Liver (tissue), 3 donors: ENCODE measurements at regions not wholly inside any gene's neighbourhood (a gene's known extent, or its start where the extent isn't known, plus 50 kb on each side); places are given as distances from the start of the nearest gene placed in this dataset.

Experiments used
- CTCF ChIP-seq: fragments of 150-350 bp; IDR thresholded peaks from 2 replicates; pipeline ENCODE4 v1.5.1; 2017; ENCODE audit warnings: improper control_type of control experiment, low read depth, low read length; ENCODE audit not compliant: missing input control
- EGR1 ChIP-seq, 2 donors: IDR thresholded peaks; 2 replicates each; pipeline ENCODE4 v1.6.1; 2016 to 2018; ENCODE audit warnings: antibody characterized with exemption in 2 of 2, low read depth in 2 of 2
- GABPA ChIP-seq, 2 donors: IDR thresholded peaks in 1 of 2; conservative IDR thresholded peaks in 1 of 2; 2 replicates each; pipeline ENCODE4 v1.6.1; 2016; ENCODE audit warnings: antibody characterized with exemption in 2 of 2, mild to moderate bottlenecking in 1 of 2, moderate library complexity in 1 of 2
- JUND ChIP-seq, 2 donors: IDR thresholded peaks; 2 replicates each; pipeline ENCODE4 v1.6.1; 2016; ENCODE audit warnings: antibody characterized with exemption in 2 of 2
- MAX ChIP-seq: IDR thresholded peaks from 2 replicates; pipeline ENCODE4 v1.6.1; 2016; ENCODE audit warnings: antibody characterized with exemption
- RAD21 ChIP-seq, 2 donors: IDR thresholded peaks; 2 replicates each; pipeline ENCODE4 v1.6.1; 2016; ENCODE audit warnings: antibody characterized with exemption in 2 of 2, mild to moderate bottlenecking in 2 of 2
- TAF1 ChIP-seq: conservative IDR thresholded peaks from 2 replicates; pipeline ENCODE4 v1.6.1; 2016; ENCODE audit warnings: antibody characterized with exemption, mild to moderate bottlenecking
- YY1 ChIP-seq: IDR thresholded peaks from 2 replicates; pipeline ENCODE4 v1.6.1; 2016; ENCODE audit warnings: antibody characterized with exemption, mild to moderate bottlenecking
- TF ChIP-seq, protein P1 (sequence below): IDR thresholded peaks from 2 replicates; pipeline ENCODE4 v1.6.1; 2016; ENCODE audit warnings: antibody characterized with exemption, mild to moderate bottlenecking
- donor health status: healthy.
- donor health status: healthy.

DNA sequence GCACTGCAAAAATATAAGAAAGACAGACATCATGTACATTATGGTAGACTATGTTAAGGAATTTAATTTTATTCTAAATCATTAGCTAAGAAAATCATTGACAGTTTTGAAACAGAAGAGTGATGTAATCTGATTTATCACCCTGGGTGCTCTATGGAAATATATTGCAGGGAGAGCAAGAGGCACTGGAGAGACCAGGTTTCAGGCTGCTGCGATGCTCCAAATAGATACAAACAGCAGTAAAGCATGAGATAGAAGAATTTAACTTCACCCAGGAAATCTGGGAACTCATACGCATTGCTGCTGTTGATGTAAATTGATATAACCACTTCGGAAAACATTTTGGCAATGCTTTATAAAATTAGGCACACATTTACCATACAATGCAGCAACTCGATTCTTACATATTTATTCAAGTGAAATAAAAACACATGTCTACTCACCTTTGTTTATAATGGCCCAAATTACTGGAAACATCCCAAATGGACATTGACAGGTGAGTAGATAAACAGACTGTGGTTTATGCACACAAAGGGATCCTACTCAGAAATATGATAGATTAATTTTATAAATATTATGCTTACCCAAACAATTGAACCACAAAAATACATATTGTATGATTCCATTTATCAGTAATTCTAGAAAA lies 535.1 kb upstream of the CHORDC1 start:
- TF ChIP-seq CTCF: no peak
- TF ChIP-seq EGR1 (IDR thresholded peaks at IDR 0.05; ENCODE audit: low read depth in 2 of 2): no peak
- no peak for TF ChIP-seq YY1
- TF ChIP-seq JUND (IDR thresholded peaks at IDR 0.05): no peak
- TF ChIP-seq TAF1: no peak
- peak; percentile 44 for TF ChIP-seq MAX
- no peak for TF ChIP-seq RAD21 (IDR thresholded peaks at IDR 0.05)
- TF ChIP-seq GABPA (IDR thresholded peaks at IDR 0.05 in 1 of 2, conservative IDR thresholded peaks at IDR 0.05 in 1 of 2): no peak
- TF ChIP-seq, protein P1, sequence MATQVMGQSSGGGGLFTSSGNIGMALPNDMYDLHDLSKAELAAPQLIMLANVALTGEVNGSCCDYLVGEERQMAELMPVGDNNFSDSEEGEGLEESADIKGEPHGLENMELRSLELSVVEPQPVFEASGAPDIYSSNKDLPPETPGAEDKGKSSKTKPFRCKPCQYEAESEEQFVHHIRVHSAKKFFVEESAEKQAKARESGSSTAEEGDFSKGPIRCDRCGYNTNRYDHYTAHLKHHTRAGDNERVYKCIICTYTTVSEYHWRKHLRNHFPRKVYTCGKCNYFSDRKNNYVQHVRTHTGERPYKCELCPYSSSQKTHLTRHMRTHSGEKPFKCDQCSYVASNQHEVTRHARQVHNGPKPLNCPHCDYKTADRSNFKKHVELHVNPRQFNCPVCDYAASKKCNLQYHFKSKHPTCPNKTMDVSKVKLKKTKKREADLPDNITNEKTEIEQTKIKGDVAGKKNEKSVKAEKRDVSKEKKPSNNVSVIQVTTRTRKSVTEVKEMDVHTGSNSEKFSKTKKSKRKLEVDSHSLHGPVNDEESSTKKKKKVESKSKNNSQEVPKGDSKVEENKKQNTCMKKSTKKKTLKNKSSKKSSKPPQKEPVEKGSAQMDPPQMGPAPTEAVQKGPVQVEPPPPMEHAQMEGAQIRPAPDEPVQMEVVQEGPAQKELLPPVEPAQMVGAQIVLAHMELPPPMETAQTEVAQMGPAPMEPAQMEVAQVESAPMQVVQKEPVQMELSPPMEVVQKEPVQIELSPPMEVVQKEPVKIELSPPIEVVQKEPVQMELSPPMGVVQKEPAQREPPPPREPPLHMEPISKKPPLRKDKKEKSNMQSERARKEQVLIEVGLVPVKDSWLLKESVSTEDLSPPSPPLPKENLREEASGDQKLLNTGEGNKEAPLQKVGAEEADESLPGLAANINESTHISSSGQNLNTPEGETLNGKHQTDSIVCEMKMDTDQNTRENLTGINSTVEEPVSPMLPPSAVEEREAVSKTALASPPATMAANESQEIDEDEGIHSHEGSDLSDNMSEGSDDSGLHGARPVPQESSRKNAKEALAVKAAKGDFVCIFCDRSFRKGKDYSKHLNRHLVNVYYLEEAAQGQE: no peak
